Nephron (organoid): ENCODE measurements at regions not wholly inside any gene's neighbourhood (a gene's known extent, or its start where the extent isn't known, plus 50 kb on each side); places are given as distances from the start of the nearest gene placed in this dataset.

Experiments used
- H3K27ac Mint-ChIP-seq, 3 experiments: 2 replicates each; pipeline ENCODE4 v1.8.0; 2020; ENCODE audit warnings: mixed read lengths in 3 of 3, mild to moderate bottlenecking in 2 of 3, moderate library complexity in 1 of 3
- H3K27me3 Mint-ChIP-seq: 2 replicates; pipeline ENCODE4 v1.8.0; 2021; ENCODE audit warnings: low read depth, mild to moderate bottlenecking, moderate library complexity, mixed read lengths
- H3K36me3 Mint-ChIP-seq: 2 replicates; pipeline ENCODE4 v1.8.0; 2020; ENCODE audit warnings: low read depth, mixed read lengths
- H3K4me1 Mint-ChIP-seq: 2 replicates; pipeline ENCODE4 v1.8.0; 2020; ENCODE audit warnings: mixed read lengths
- H3K4me3 Mint-ChIP-seq, 3 experiments: 2 replicates each; pipeline ENCODE4 v1.8.0; 2020; ENCODE audit warnings: mild to moderate bottlenecking in 3 of 3, mixed read lengths in 3 of 3, moderate library complexity in 2 of 3
- H3K9me3 Mint-ChIP-seq: 2 replicates; pipeline ENCODE4 v1.8.0; 2020; ENCODE audit warnings: mixed read lengths
- TF ChIP-seq, protein P1 (sequence below), 3 experiments: fragments of 200-600 bp; sonication (generic); IDR thresholded peaks; one replicate each; pipeline ENCODE4 v1.5.0; 2021; ENCODE audit warnings: antibody characterized with exemption in 3 of 3; ENCODE audit not compliant: unreplicated experiment in 3 of 3

DNA sequence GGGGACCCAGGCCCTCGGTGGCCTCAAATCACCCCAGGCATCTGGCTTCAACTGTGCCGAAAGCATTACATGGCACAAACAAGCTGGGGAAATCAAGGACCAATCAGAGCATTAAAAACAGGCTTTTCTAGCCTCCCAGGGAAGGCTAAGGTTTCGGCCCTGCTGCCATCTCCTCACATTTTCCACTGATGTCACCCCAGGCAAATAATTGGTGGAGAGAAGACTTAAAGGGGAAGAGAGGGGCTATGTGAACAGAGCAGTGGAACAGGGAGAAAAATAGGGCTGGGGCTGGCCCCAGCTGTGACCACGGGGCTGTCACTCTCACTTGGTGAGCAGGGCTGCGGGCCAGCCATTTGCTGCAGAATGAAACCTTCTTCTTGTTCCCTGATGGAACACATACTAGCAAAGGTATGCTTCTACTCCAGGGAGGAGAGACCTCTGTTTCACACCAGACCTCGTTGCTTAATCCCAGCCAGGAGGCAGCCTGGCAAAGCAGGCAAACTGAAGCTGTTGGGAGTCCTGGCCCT lies 581.3 kb downstream of the SOX6 start:
- peak overlapping the region; percentile 83 to 92 (median 90) for H3K27ac Mint-ChIP-seq
- H3K9me3 Mint-ChIP-seq = no peaks in the 10 kb centered on the region
- TF ChIP-seq, protein P1, sequence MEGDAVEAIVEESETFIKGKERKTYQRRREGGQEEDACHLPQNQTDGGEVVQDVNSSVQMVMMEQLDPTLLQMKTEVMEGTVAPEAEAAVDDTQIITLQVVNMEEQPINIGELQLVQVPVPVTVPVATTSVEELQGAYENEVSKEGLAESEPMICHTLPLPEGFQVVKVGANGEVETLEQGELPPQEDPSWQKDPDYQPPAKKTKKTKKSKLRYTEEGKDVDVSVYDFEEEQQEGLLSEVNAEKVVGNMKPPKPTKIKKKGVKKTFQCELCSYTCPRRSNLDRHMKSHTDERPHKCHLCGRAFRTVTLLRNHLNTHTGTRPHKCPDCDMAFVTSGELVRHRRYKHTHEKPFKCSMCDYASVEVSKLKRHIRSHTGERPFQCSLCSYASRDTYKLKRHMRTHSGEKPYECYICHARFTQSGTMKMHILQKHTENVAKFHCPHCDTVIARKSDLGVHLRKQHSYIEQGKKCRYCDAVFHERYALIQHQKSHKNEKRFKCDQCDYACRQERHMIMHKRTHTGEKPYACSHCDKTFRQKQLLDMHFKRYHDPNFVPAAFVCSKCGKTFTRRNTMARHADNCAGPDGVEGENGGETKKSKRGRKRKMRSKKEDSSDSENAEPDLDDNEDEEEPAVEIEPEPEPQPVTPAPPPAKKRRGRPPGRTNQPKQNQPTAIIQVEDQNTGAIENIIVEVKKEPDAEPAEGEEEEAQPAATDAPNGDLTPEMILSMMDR (IDR thresholded peaks at IDR 0.05; ENCODE audit: unreplicated experiment in 3 of 3) = no peak
- H3K27me3 Mint-ChIP-seq = no peaks in the 10 kb centered on the region
- H3K4me1 Mint-ChIP-seq = peaks cover 44% of the 10 kb centered on the region
- peak overlapping the region in 1 of 3 experiments; percentile 39 for H3K4me3 Mint-ChIP-seq
- H3K36me3 Mint-ChIP-seq = no peaks in the 10 kb centered on the region

DNA sequence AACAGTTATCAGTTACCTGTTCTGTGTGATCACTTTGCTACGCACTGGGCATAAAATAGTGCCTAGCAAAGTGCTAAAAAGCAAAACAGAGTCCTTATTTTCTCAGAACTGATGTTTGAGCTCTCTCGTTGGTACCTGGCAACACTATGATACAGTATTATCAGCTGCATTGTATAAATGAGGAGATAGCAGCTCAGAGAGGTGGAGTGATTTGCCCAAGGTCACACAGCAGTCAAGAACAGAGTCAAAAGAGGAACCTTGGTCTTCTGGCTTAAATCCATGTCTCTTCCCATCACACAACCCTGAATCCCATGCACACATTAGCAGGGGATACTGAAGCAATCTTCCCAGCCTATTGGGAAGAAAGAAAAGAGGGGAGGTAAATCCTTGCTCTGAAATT lies 580.5 kb downstream of the SOX6 start:
- TF ChIP-seq, protein P1 (IDR thresholded peaks at IDR 0.05; ENCODE audit: unreplicated experiment in 3 of 3) = no peak
- Mint-ChIP-seq H3K27me3 (no peaks in the 10 kb centered on the region), H3K4me3 (no peak overlapping the region), H3K4me1 (peaks cover 48% of the 10 kb centered on the region), H3K9me3 (no peaks in the 10 kb centered on the region), H3K27ac (no peak overlapping the region), H3K36me3 (no peaks in the 10 kb centered on the region)

GRCh38 chr11:15776366-15776765 lies 580.0 kb downstream of the SOX6 start:
- peaks cover 49% of the 10 kb centered on the region for H3K4me1 Mint-ChIP-seq
- H3K27me3 Mint-ChIP-seq = no peaks in the 10 kb centered on the region
- no peak overlapping the region for H3K27ac Mint-ChIP-seq
- no peaks in the 10 kb centered on the region for H3K36me3 Mint-ChIP-seq
- no peaks in the 10 kb centered on the region for H3K9me3 Mint-ChIP-seq
- no peak overlapping the region for H3K4me3 Mint-ChIP-seq
- TF ChIP-seq, protein P1 (IDR thresholded peaks at IDR 0.05; ENCODE audit: unreplicated experiment in 3 of 3) = no peak

GRCh38 chr11:15779518-15779917 lies 576.8 kb downstream of the SOX6 start:
- Mint-ChIP-seq H3K4me3 (no peak overlapping the region), H3K27me3 (peaks cover 4% of the 10 kb centered on the region), H3K27ac (peak overlapping the region in 1 of 3 experiments; percentile 11), H3K36me3 (no peaks in the 10 kb centered on the region), H3K9me3 (no peaks in the 10 kb centered on the region), H3K4me1 (peaks cover 28% of the 10 kb centered on the region)
- TF ChIP-seq, protein P1 (IDR thresholded peaks at IDR 0.05; ENCODE audit: unreplicated experiment in 3 of 3) = no peak

GRCh38 chr11:15780382-15780781 lies 576.0 kb downstream of the SOX6 start:
- Mint-ChIP-seq H3K4me3 (no peak overlapping the region), H3K27me3 (peaks cover 4% of the 10 kb centered on the region), H3K27ac (no peak overlapping the region), H3K4me1 (peaks cover 21% of the 10 kb centered on the region), H3K36me3 (no peaks in the 10 kb centered on the region), H3K9me3 (no peaks in the 10 kb centered on the region)
- TF ChIP-seq, protein P1 (IDR thresholded peaks at IDR 0.05; ENCODE audit: unreplicated experiment in 3 of 3) = no peak

DNA sequence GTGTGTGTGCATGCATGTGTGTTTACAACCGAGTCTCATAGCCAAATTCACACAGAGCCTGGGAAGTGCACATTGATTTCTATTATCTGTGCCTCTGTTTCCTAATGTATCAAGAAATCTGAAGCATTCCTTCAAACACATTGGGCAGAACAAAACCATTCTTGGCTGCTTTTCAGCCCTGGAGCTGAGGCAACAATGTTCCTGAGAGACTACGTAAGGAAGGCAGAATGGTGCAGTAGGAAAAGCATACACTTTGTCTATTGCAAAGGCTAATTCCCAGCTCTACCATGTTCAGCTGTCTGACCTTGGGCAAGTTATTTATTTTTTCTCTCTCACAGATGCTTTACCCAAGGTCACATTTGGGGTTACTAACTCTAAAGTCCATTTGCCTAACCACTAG lies 575.5 kb downstream of the SOX6 start:
- TF ChIP-seq, protein P1 (IDR thresholded peaks at IDR 0.05; ENCODE audit: unreplicated experiment in 3 of 3) = no peak
- peaks cover 20% of the 10 kb centered on the region for H3K4me1 Mint-ChIP-seq
- peaks cover 4% of the 10 kb centered on the region for H3K27me3 Mint-ChIP-seq
- no peak overlapping the region for H3K27ac Mint-ChIP-seq
- H3K36me3 Mint-ChIP-seq = no peaks in the 10 kb centered on the region
- no peak overlapping the region for H3K4me3 Mint-ChIP-seq
- H3K9me3 Mint-ChIP-seq = no peaks in the 10 kb centered on the region
